ENCODE measurements at regions not wholly inside any gene's neighbourhood (a gene's known extent, or its start where the extent isn't known, plus 50 kb on each side); places are given as distances from the start of the nearest gene placed in this dataset.
A peak's percentile ranks its signal among the peaks of the same experiment; 100 is the strongest.

DNA sequence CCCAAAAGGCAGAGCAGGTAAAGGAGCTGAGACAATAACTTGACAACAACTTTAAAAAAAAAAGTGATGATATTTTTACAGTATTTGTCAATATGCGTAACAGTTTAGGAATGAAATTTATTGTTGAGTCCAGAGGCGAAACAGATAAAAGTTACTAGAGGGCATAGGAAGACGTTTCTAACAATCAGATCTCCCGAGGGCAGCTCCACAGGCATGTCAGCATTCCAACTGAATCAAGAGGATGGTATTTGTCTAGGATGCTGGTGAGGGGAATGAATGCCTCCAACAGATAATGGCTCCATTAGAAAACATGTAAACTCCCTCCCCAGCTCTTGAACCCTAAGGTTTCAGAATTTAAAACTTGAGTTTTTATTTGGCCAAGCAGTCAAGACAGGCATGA lies 733.9 kb upstream of the SORCS1 start:
- no peak for TF ChIP-seq SPI1 (IDR thresholded peaks at IDR 0.05; ENCODE audit: low read depth, low read length)
- TF ChIP-seq TAF1 (IDR thresholded peaks at IDR 0.05; ENCODE audit: low read depth, low read length), result no peak
- no peak for TF ChIP-seq POLR2A (IDR thresholded peaks at IDR 0.05; ENCODE audit: low read depth, low read length)
- no peak for TF ChIP-seq POLR2AphosphoS5 (IDR thresholded peaks at IDR 0.05; ENCODE audit: low read depth, low read length)
- TF ChIP-seq POU2F2 (IDR thresholded peaks at IDR 0.05; ENCODE audit: low read depth, low read length), result no peak
- no peak for TF ChIP-seq PAX5 (IDR thresholded peaks at IDR 0.05; ENCODE audit: insufficient read depth, low read length, severe bottlenecking)
- no peak for FAIRE-seq
- DNase-seq (ENCODE audit: insufficient read length, low spot score), result no peak

GRCh38 chr10:107894516-107894915 lies 730.0 kb upstream of the SORCS1 start:
- TF ChIP-seq TAF1 (IDR thresholded peaks at IDR 0.05; ENCODE audit: low read depth, low read length), result no peak
- no peak for TF ChIP-seq POLR2A (IDR thresholded peaks at IDR 0.05; ENCODE audit: low read depth, low read length)
- TF ChIP-seq POLR2AphosphoS5 (IDR thresholded peaks at IDR 0.05; ENCODE audit: low read depth, low read length), result no peak
- TF ChIP-seq SPI1 (IDR thresholded peaks at IDR 0.05; ENCODE audit: low read depth, low read length), result no peak
- no peak for TF ChIP-seq POU2F2 (IDR thresholded peaks at IDR 0.05; ENCODE audit: low read depth, low read length)
- TF ChIP-seq PAX5 (IDR thresholded peaks at IDR 0.05; ENCODE audit: insufficient read depth, low read length, severe bottlenecking), result no peak
- DNase-seq (ENCODE audit: insufficient read length, low spot score) (no peak), FAIRE-seq (peak; percentile 84)

GRCh38 chr10:107889105-107889504 lies 724.6 kb upstream of the SORCS1 start:
- FAIRE-seq (no peak), DNase-seq (ENCODE audit: insufficient read length, low spot score) (no peak)
- no peak for TF ChIP-seq SPI1 (IDR thresholded peaks at IDR 0.05; ENCODE audit: low read depth, low read length)
- TF ChIP-seq POLR2A (IDR thresholded peaks at IDR 0.05; ENCODE audit: low read depth, low read length), result no peak
- TF ChIP-seq PAX5 (IDR thresholded peaks at IDR 0.05; ENCODE audit: insufficient read depth, low read length, severe bottlenecking), result no peak
- TF ChIP-seq TAF1 (IDR thresholded peaks at IDR 0.05; ENCODE audit: low read depth, low read length), result no peak
- no peak for TF ChIP-seq POU2F2 (IDR thresholded peaks at IDR 0.05; ENCODE audit: low read depth, low read length)
- no peak for TF ChIP-seq POLR2AphosphoS5 (IDR thresholded peaks at IDR 0.05; ENCODE audit: low read depth, low read length)

DNA sequence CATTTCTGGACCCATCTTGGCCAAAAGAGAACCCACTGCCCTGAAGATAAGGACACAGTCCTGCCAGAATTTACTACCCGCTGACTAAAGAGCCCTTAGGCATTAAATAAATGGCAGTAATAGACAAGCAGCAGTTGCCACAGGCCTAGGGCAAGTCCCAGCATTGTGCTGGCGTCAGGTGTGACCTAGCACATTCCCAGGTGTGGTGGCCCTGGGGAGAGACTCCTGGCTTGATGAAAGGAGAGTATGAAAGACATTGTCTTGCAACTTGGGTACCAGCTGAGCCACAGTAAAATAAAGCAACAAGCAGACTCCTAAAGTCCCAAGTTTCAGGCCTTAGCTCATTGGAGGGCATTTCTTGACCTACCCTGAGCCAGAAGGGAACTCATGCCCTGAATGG lies 715.7 kb upstream of the SORCS1 start:
- FAIRE-seq (no peak), DNase-seq (ENCODE audit: insufficient read length, low spot score) (no peak)
- TF ChIP-seq POLR2AphosphoS5 (IDR thresholded peaks at IDR 0.05; ENCODE audit: low read depth, low read length) (no peak), POU2F2 (IDR thresholded peaks at IDR 0.05; ENCODE audit: low read depth, low read length) (no peak), POLR2A (IDR thresholded peaks at IDR 0.05; ENCODE audit: low read depth, low read length) (no peak), TAF1 (IDR thresholded peaks at IDR 0.05; ENCODE audit: low read depth, low read length) (no peak), PAX5 (IDR thresholded peaks at IDR 0.05; ENCODE audit: insufficient read depth, low read length, severe bottlenecking) (no peak), SPI1 (IDR thresholded peaks at IDR 0.05; ENCODE audit: low read depth, low read length) (no peak)

DNA sequence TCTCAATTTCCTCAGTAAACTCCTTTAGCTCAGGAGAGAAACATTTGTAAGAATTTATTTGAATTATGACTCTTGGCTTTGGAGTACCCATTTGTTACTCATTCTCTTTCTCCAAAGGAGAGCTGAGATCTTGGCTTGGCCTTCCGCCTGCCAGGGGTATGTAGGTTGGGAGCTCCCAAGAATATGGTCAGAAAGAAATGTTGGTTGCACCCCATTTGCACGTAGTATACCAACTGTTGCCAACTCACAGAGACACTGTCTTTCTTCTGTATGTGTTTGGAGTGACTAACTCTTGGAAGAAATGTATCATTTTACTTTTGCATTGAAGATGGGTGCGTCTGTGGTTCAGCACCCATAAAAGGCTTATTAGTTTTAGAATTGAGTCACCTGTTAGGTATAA lies 708.5 kb upstream of the SORCS1 start:
- no peak for FAIRE-seq
- TF ChIP-seq TAF1 (IDR thresholded peaks at IDR 0.05; ENCODE audit: low read depth, low read length) (no peak), PAX5 (IDR thresholded peaks at IDR 0.05; ENCODE audit: insufficient read depth, low read length, severe bottlenecking) (no peak), POLR2A (IDR thresholded peaks at IDR 0.05; ENCODE audit: low read depth, low read length) (no peak), SPI1 (IDR thresholded peaks at IDR 0.05; ENCODE audit: low read depth, low read length) (no peak), POLR2AphosphoS5 (IDR thresholded peaks at IDR 0.05; ENCODE audit: low read depth, low read length) (no peak), POU2F2 (IDR thresholded peaks at IDR 0.05; ENCODE audit: low read depth, low read length) (no peak)

DNA sequence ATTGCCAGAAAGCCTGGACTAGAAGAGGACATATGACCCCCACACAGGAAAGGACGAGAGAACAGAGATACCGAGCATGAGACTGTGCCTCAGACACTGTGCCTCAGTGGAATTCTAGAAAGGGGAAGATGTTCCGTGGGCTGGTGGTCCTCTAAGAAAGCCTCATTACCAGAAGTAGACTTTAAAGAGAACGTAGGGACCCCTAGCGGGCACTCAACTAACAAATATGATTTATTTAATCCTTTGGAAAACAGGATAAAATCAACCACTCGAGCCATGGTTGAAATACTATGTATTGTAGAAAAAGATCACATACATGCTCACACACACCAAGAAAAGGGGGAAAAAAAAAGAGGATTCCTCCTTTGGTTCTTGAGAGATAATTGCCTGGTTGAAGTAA lies 701.2 kb upstream of the SORCS1 start:
- DNase-seq (ENCODE audit: insufficient read length, low spot score), result no peak
- no peak for TF ChIP-seq POLR2A (IDR thresholded peaks at IDR 0.05; ENCODE audit: low read depth, low read length)
- TF ChIP-seq SPI1 (IDR thresholded peaks at IDR 0.05; ENCODE audit: low read depth, low read length), result no peak
- TF ChIP-seq POLR2AphosphoS5 (IDR thresholded peaks at IDR 0.05; ENCODE audit: low read depth, low read length), result no peak
- TF ChIP-seq POU2F2 (IDR thresholded peaks at IDR 0.05; ENCODE audit: low read depth, low read length), result no peak
- no peak for TF ChIP-seq PAX5 (IDR thresholded peaks at IDR 0.05; ENCODE audit: insufficient read depth, low read length, severe bottlenecking)
- no peak for TF ChIP-seq TAF1 (IDR thresholded peaks at IDR 0.05; ENCODE audit: low read depth, low read length)
- FAIRE-seq, result no peak

More for the DNA sequence above, 708.5 kb upstream of the SORCS1 start:
- no peak for DNase-seq (ENCODE audit: insufficient read length, low spot score)

DNA sequence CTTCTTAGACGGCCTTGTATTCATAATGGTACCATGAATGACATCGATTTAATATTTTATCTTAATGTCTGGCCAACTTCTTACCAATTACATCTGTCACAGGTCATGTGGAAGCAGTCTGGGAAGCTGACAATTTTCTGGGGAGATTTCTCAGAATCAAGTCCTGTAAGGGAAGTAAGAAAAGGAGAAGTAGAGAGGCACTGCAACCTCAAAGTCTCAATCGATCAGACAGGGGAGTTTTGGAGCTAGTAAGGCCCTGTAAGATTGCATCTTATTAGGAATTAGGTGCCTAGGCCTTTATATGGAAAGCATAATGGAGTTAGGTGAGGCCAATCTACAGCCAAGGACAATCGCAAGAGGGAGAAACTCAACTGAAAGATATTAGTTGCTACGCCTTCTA lies 694.6 kb upstream of the SORCS1 start:
- TF ChIP-seq SPI1 (IDR thresholded peaks at IDR 0.05; ENCODE audit: low read depth, low read length), result no peak
- TF ChIP-seq POLR2A (IDR thresholded peaks at IDR 0.05; ENCODE audit: low read depth, low read length), result no peak
- no peak for TF ChIP-seq POLR2AphosphoS5 (IDR thresholded peaks at IDR 0.05; ENCODE audit: low read depth, low read length)
- no peak for TF ChIP-seq PAX5 (IDR thresholded peaks at IDR 0.05; ENCODE audit: insufficient read depth, low read length, severe bottlenecking)
- TF ChIP-seq TAF1 (IDR thresholded peaks at IDR 0.05; ENCODE audit: low read depth, low read length), result no peak
- TF ChIP-seq POU2F2 (IDR thresholded peaks at IDR 0.05; ENCODE audit: low read depth, low read length), result no peak
- FAIRE-seq, result no peak
- no peak for DNase-seq (ENCODE audit: insufficient read length, low spot score)

DNA sequence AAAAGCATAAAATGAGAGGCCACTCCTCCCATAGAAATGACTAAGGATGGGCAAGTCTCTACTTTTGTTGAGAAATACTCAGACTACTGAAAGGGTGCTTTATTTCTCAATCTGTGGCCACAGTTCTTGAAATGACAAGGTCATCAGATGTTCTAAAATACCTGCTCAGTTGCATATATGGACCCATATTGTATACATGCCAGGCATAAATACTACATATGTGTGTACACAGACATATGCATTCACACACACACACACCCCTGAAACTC lies 691.5 kb upstream of the SORCS1 start:
- TF ChIP-seq SPI1 (IDR thresholded peaks at IDR 0.05; ENCODE audit: low read depth, low read length), result no peak
- no peak for TF ChIP-seq PAX5 (IDR thresholded peaks at IDR 0.05; ENCODE audit: insufficient read depth, low read length, severe bottlenecking)
- TF ChIP-seq POU2F2 (IDR thresholded peaks at IDR 0.05; ENCODE audit: low read depth, low read length), result no peak
- TF ChIP-seq TAF1 (IDR thresholded peaks at IDR 0.05; ENCODE audit: low read depth, low read length), result no peak
- no peak for TF ChIP-seq POLR2A (IDR thresholded peaks at IDR 0.05; ENCODE audit: low read depth, low read length)
- no peak for TF ChIP-seq POLR2AphosphoS5 (IDR thresholded peaks at IDR 0.05; ENCODE audit: low read depth, low read length)
- no peak for FAIRE-seq

DNA sequence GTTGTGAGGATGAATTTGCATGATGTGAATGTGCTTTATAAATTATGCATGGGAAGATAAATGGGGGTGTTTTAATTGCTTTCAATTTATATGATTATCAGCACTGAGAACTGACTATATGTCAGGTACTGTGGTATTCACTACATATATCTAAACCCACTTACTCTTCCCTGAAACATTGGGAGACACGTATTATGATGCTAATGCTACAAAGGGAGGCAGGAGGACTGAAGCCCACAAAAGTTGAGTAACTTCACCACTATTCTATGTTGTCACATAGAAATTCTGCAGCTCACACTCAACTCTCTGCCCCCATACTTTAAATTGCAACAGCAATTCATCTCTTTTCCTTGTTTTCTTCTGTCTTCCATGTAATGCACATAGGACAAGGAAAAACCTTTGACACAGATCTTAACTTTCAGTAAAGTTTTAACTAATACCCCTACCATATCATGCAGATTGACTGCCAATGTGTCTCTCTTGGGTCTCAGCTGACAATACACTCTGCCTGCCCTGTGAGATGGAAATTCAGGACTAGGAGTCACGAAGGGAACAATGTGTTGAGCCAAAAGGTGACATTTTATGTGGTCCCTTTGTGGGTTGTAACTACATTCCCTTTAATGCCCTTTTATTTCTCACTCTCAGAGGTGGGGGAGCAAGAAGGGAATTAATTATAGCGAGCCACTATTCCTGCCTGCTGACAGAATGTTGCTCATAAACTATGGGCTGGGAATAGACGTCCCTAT lies 691.0 kb upstream of the SORCS1 start:
- FAIRE-seq (no peak), DNase-seq (ENCODE audit: insufficient read length, low spot score) (no peak)
- TF ChIP-seq POLR2A (IDR thresholded peaks at IDR 0.05; ENCODE audit: low read depth, low read length) (no peak), SPI1 (IDR thresholded peaks at IDR 0.05; ENCODE audit: low read depth, low read length) (no peak), POU2F2 (IDR thresholded peaks at IDR 0.05; ENCODE audit: low read depth, low read length) (no peak), TAF1 (IDR thresholded peaks at IDR 0.05; ENCODE audit: low read depth, low read length) (no peak)

More for the DNA sequence above, 691.5 kb upstream of the SORCS1 start:
- DNase-seq (ENCODE audit: insufficient read length, low spot score), result no peak
